ENCODE measurements at regions not wholly inside any gene's neighbourhood (a gene's known extent, or its start where the extent isn't known, plus 50 kb on each side); places are given as distances from the start of the nearest gene placed in this dataset.

DNA sequence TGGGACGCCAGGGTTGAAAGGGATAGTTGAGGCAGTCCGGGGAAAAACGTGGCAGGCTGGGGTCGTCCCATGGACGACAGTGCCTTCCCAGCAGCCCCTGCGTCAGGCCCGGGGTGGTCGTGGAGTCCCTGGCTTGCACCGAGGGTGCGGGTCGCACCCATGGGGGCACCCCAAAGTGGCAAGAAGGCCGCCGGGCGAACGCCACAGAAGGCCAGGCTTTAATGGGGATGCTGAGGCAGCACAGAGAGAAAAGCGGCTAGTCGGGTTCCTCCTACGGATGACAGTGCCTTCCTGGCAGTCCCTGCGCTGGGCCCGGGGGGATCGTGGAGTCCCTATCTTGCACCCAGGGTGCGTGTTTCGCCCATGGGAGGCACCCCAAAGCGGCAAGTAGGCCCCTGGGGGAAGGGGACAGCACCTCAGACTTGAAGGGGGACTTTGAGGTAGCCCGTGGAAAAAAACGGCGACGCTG, 158.6 kb upstream of the ALG10B start:
- TF ChIP-seq, protein P1, sequence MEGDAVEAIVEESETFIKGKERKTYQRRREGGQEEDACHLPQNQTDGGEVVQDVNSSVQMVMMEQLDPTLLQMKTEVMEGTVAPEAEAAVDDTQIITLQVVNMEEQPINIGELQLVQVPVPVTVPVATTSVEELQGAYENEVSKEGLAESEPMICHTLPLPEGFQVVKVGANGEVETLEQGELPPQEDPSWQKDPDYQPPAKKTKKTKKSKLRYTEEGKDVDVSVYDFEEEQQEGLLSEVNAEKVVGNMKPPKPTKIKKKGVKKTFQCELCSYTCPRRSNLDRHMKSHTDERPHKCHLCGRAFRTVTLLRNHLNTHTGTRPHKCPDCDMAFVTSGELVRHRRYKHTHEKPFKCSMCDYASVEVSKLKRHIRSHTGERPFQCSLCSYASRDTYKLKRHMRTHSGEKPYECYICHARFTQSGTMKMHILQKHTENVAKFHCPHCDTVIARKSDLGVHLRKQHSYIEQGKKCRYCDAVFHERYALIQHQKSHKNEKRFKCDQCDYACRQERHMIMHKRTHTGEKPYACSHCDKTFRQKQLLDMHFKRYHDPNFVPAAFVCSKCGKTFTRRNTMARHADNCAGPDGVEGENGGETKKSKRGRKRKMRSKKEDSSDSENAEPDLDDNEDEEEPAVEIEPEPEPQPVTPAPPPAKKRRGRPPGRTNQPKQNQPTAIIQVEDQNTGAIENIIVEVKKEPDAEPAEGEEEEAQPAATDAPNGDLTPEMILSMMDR (IDR thresholded peaks at IDR 0.05; ENCODE audit: control extremely low read depth in 1 of 3, insufficient read depth in 1 of 3, low read depth in 1 of 3, low read length in 3 of 3): no peak
- no peak for TF ChIP-seq EZH2 (IDR thresholded peaks at IDR 0.05; ENCODE audit: low read depth, low read length, severe bottlenecking)
- TF ChIP-seq POLR2A (IDR thresholded peaks at IDR 0.05; ENCODE audit: control extremely low read depth in 1 of 2, low read depth in 2 of 2, low read length in 2 of 2): no peak
- TF ChIP-seq, protein P2, sequence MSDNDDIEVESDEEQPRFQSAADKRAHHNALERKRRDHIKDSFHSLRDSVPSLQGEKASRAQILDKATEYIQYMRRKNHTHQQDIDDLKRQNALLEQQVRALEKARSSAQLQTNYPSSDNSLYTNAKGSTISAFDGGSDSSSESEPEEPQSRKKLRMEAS (IDR thresholded peaks at IDR 0.05): no peak
- TF ChIP-seq ZNF274 (IDR thresholded peaks at IDR 0.05; ENCODE audit: borderline replicate concordance, extremely low read depth, low read length): no peak
- TF ChIP-seq POLR2AphosphoS5 (IDR thresholded peaks at IDR 0.05; ENCODE audit: low read depth, low read length): no peak
- TF ChIP-seq, protein P3, sequence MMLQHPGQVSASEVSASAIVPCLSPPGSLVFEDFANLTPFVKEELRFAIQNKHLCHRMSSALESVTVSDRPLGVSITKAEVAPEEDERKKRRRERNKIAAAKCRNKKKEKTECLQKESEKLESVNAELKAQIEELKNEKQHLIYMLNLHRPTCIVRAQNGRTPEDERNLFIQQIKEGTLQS (IDR thresholded peaks at IDR 0.05; ENCODE audit: insufficient read depth, low read depth, low read length): no peak
- TF ChIP-seq CEBPB (IDR thresholded peaks at IDR 0.05; ENCODE audit: low read depth, low read length): no peak
- no peak for TF ChIP-seq SRF (IDR thresholded peaks at IDR 0.05; ENCODE audit: low read depth, low read length)
- TF ChIP-seq MAFK (IDR thresholded peaks at IDR 0.05; ENCODE audit: low read depth, low read length): no peak
- TF ChIP-seq BCL11A (IDR thresholded peaks at IDR 0.05; ENCODE audit: low read depth in 2 of 2, low read length in 2 of 2): no peak
- TF ChIP-seq KDM5A (IDR thresholded peaks at IDR 0.05; ENCODE audit: low read length): no peak
